IPS-20b (cell line): ENCODE measurements at regions not wholly inside any gene's neighbourhood (a gene's known extent, or its start where the extent isn't known, plus 50 kb on each side); places are given as distances from the start of the nearest gene placed in this dataset.

Experiments used
- H3K27ac ChIP-seq: one replicate; pipeline ENCODE4 v1.5.1; 2013; ENCODE audit warnings: low read length
- H3K27me3 ChIP-seq: 2 replicates; pipeline ENCODE4 v1.6.1; 2013; ENCODE audit warnings: mild to moderate bottlenecking, low read length, inconsistent platforms; ENCODE audit not compliant: insufficient read depth
- H3K36me3 ChIP-seq: 2 replicates; pipeline ENCODE4 v1.6.1; 2013; ENCODE audit warnings: low read depth, mild to moderate bottlenecking, inconsistent platforms, low read length, moderate library complexity; ENCODE audit not compliant: insufficient read depth
- H3K4me1 ChIP-seq: 2 replicates; pipeline ENCODE4 v1.6.1; 2013; ENCODE audit warnings: mild to moderate bottlenecking, control low read depth, inconsistent platforms, low read length, moderate library complexity; ENCODE audit not compliant: insufficient read depth
- H3K4me3 ChIP-seq: 2 replicates; pipeline ENCODE4 v1.5.1; 2013; ENCODE audit warnings: mild to moderate bottlenecking, low read length, inconsistent platforms
- H3K9ac ChIP-seq: 2 replicates; pipeline ENCODE4 v1.6.1; 2013; ENCODE audit warnings: low read depth, mild to moderate bottlenecking, inconsistent platforms, low read length, moderate library complexity
- H3K9me3 ChIP-seq: 2 replicates; pipeline ENCODE4 v1.6.1; 2013; ENCODE audit warnings: mild to moderate bottlenecking, low read depth, low read length, inconsistent platforms; ENCODE audit not compliant: insufficient read depth

DNA sequence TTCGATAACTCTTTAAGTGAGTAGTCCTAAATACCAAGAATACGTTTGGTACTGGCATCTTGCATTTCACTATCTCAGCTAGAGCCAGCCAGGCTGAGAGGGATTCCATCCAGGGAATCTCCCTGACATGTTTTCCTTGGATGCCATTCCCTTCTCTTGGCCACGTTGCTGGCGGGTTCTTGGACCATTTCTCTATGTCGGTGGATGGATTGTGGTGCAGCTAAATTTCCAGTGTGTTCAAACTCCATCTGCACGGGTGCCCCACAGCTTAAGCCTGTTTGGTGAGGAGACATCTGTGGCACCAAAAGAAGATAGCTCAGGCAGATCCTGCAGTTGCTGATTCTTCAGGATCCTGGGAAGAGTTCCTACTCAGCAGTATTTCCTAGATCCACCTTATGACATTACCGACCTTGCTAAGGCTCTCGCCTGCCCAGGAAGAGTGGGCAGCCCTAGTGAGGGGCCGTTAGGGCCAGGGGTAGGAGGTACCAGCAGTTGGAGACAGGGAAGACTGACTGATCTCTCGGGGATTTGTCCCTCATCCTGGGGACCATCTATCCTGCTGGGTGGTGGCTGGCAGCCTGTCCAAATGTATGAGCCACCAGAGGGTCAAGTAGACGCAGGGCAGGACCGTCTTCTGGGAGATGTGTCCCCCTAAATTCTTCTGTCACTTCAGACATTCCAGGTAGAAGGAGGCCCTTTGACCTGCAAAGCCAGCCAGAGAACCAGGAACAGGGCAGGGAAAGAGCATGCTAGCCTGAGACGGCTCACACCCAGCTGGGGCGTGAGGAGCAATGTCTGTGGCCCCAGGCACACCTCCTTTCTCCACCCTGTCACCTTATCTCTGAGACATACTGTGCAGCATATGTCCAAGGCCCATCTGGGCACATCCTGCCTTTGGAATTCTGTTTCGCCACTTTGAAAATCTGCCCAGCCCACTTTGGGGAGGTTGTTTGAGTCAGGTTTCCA lies 72.6 kb upstream of the CAPRIN2 start:
- H3K27me3 ChIP-seq, result peaks cover 31% of the 10 kb centered on the region
- H3K4me3 ChIP-seq, result no peak overlapping the region
- H3K9me3 ChIP-seq, result no peaks in the 10 kb centered on the region; the same call in 1 of the 2 replicates
- no peak overlapping the region for H3K27ac ChIP-seq
- no peaks in the 10 kb centered on the region for H3K36me3 ChIP-seq
- no peaks in the 10 kb centered on the region for H3K4me1 ChIP-seq
- H3K9ac ChIP-seq, result no peak overlapping the region

DNA sequence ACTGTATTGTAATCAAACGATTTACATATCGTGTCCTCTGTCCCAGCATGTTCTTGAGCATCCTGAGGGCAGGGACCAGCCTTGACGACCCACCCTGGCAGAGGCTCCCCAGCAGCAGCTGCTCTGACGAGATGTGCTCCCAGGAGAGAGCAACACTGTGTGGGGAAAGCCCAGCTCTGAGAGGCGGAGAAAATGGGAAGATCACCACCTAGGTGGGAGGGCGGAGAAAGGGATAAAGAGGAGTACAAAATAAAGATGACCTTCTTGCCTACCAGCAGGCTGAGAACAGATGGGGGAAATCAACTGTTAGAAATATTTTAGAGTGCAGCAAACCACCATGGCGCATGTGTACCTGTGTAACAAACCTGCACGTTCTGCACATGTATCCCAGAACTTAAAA lies 71.5 kb upstream of the CAPRIN2 start:
- peaks cover 41% of the 10 kb centered on the region for H3K27me3 ChIP-seq
- H3K36me3 ChIP-seq, result no peaks in the 10 kb centered on the region
- H3K27ac ChIP-seq, result no peak overlapping the region
- H3K4me1 ChIP-seq, result no peaks in the 10 kb centered on the region
- no peak overlapping the region for H3K9ac ChIP-seq
- no peaks in the 10 kb centered on the region for H3K9me3 ChIP-seq
- H3K4me3 ChIP-seq, result no peak overlapping the region

DNA sequence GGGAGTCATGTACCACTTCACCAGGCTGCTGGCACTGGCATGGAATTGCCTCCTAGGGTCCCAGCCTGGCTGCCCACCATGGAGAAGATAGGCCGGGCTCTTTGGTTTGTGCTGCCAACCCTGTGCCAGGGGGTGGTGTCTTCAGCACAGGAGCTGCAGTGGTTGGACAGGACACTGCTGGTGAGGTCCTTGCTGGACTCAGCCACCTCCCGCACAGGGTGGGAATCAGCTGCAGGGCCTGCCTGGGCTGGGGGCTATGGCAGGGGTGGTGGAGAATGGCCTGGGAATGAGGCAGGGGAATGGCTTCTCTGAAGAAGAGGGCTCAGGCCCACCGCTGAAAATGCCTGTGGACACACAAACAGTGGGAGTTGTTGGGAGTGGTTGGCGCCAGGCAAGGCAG lies 70.6 kb upstream of the CAPRIN2 start:
- Histone ChIP-seq H3K4me1 (peaks cover 4% of the 10 kb centered on the region; the same call in 1 of the 2 replicates), H3K9me3 (no peaks in the 10 kb centered on the region), H3K27ac (no peak overlapping the region), H3K9ac (no peak overlapping the region), H3K36me3 (no peaks in the 10 kb centered on the region), H3K4me3 (no peak overlapping the region), H3K27me3 (peaks cover 44% of the 10 kb centered on the region)

DNA sequence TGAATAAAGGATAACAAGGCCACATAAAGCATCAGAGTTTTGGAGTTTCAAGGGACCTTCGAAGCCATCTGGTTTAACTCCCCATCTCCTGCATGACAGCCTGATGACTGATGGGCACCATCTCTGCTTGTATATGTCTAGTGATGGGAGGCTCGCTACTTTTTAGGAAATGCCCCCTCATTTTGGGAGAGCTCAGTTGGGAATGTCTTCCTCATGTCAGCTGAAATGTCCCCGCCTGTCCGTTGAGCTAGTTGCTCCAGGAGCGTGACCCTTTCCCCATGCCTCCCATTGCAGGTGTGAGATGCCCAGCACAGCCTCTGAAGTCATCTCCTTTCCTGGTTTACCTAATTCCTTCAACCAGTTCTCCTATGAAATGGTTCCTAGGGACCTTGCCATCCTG lies 69.6 kb upstream of the CAPRIN2 start:
- H3K9ac ChIP-seq, result no peak overlapping the region
- H3K27ac ChIP-seq, result no peak overlapping the region
- no peak overlapping the region for H3K4me3 ChIP-seq
- no peaks in the 10 kb centered on the region for H3K9me3 ChIP-seq
- H3K36me3 ChIP-seq, result no peaks in the 10 kb centered on the region
- H3K27me3 ChIP-seq, result peaks cover 44% of the 10 kb centered on the region
- H3K4me1 ChIP-seq, result peaks cover 4% of the 10 kb centered on the region; the same call in 1 of the 2 replicates

DNA sequence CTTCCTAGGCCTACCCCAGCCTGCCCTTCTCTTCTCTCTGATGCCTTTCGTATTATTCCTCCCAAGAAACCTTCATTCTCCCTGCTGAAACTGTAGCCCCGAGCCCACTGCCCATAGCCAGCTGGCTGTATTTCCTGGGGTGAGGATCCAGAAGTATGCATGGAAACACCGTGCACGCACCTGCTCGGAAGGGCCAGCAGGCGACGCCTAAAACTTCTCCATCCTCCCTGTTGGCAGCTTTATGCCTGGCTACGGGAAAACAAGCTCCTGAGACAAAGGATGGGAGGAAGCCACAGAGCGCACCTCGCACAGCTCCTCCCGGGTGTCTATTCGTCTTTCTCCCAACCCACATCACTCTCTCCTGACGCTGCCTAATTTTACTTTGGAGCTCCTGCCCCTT lies 69.0 kb upstream of the CAPRIN2 start:
- Histone ChIP-seq H3K4me1 (peaks cover 4% of the 10 kb centered on the region; the same call in 1 of the 2 replicates), H3K27me3 (peaks cover 44% of the 10 kb centered on the region), H3K27ac (no peak overlapping the region), H3K4me3 (peak overlapping the region; percentile 75; the same call in 1 of the 2 replicates), H3K36me3 (no peaks in the 10 kb centered on the region), H3K9me3 (no peaks in the 10 kb centered on the region), H3K9ac (no peak overlapping the region)

DNA sequence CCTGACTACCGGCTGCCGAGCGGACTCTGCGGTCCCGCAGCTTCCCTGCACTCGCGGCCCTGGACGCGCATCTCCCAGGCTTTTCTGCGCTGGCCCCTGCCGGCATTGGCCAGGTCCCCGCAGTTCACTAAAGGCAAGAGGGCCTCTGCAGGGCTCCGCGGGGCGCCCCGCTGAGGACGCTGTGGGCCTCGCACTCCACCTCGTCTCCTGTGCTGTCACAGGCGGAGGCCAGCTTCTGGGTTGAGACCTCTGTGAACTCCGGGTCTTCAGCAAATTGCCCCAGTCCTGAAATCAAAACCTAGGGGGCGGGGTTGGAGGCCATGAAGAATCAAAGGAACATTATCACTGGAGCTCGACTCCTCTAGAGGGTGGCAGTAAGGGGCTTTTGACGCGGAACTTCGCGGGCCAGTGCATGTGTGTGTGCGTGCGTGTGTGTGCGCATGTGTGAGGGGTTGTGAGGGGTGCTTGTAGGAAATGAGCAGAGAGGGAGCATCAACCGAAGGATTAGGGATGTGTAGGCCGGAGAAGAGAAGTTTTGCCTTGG lies 68.5 kb upstream of the CAPRIN2 start:
- H3K36me3 ChIP-seq, result no peaks in the 10 kb centered on the region
- peaks cover 4% of the 10 kb centered on the region; the same call in 1 of the 2 replicates for H3K4me1 ChIP-seq
- H3K9me3 ChIP-seq, result no peaks in the 10 kb centered on the region
- H3K27ac ChIP-seq, result no peak overlapping the region
- peak overlapping the region; percentile 55; the same call in 1 of the 2 replicates for H3K9ac ChIP-seq
- peak overlapping the region; percentile 75 for H3K4me3 ChIP-seq
- H3K27me3 ChIP-seq, result peaks cover 44% of the 10 kb centered on the region

DNA sequence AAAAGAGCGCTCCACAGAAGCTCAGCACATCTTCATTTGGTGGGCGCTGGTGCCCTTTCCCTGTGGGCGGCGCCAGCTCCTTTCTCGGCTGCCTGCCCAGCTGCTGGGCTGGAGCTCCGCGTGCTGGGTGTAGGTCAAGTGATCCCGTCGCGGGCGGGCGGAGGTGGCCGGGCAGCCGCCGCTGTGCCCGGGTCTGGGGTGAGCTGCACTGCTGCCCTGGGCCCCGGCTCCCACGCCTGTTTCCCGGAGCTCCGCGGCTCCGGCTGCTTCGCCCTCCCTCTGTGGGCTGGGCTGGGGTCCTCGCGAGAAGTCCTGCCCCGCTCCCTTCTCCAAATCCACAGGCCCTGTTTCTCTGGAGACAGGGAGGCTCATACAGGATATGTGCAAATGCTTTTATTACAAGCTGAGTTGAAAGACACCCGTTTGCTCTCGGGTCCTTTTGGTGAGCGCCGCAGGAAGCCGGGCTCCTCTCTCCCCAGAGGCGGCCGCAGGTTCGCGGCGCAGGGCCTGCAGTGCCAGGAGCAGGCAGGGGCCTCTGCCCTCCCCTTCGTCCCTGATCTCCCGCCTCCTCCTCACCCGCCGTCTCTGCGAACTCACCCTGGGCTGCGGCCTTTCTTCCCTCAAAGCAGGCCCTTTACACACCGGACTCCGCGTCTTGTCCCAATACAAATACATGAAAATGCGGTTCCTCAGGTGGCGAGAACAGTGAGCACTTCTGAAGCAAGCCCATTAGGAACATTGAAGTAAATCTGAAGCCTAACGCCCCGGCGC lies 67.8 kb upstream of the CAPRIN2 start:
- H3K27me3 ChIP-seq, result peaks cover 44% of the 10 kb centered on the region
- peaks cover 4% of the 10 kb centered on the region; the same call in 1 of the 2 replicates for H3K4me1 ChIP-seq
- no peaks in the 10 kb centered on the region for H3K36me3 ChIP-seq
- H3K4me3 ChIP-seq, result peak overlapping the region; percentile 75
- no peak overlapping the region for H3K27ac ChIP-seq
- no peaks in the 10 kb centered on the region for H3K9me3 ChIP-seq
- peak overlapping the region; percentile 55; the same call in 1 of the 2 replicates for H3K9ac ChIP-seq

DNA sequence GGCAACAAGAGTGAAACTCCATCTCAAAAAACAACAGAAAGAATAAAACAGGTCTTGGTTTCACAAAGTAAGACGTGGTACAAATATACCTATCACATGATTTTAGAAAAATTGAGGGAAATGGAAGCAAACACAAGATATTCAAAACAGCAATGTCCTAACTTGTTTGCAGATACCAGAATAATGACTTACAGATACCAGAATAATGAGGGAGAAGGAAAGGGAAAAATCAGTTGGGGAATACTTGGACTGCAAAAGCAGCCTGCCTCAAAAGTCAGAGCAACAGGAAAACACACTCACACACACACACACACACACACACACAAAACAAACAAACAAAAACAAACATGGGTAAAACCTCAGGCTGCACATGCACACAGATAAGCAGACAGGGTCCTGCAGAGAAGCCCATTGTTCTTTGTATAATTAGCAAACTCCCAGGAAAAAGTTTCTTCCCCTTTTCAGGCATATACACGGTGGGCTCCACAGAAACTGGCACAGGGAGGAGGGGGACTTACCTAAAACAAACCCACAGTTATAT lies 65.7 kb upstream of the CAPRIN2 start:
- Histone ChIP-seq H3K9me3 (no peaks in the 10 kb centered on the region), H3K4me1 (peaks cover 8% of the 10 kb centered on the region; the same call in 1 of the 2 replicates), H3K36me3 (no peaks in the 10 kb centered on the region), H3K27me3 (peaks cover 44% of the 10 kb centered on the region), H3K27ac (no peak overlapping the region), H3K4me3 (no peak overlapping the region), H3K9ac (no peak overlapping the region)

DNA sequence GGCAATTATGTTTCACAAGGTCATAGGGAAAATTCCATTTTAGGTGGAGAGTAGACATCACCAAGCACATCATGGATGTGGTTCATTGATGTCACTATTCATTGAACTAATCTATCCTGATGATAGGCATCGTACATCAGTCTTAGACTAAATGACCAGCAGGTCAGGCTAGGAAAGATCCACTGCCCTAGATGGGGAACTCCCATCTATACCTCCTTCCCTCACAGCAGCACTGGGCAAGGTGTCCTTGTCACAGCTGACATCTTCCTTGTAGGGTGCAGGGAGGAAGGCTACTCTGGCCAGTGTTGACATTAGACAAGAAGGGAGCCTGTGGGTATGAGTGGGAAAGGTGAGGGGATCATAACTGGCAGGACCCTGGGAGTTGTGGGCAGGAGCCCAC lies 63.8 kb upstream of the CAPRIN2 start:
- Histone ChIP-seq H3K27me3 (peaks cover 25% of the 10 kb centered on the region), H3K36me3 (no peaks in the 10 kb centered on the region), H3K27ac (no peak overlapping the region), H3K9me3 (no peaks in the 10 kb centered on the region), H3K9ac (no peak overlapping the region), H3K4me1 (peaks cover 8% of the 10 kb centered on the region; the same call in 1 of the 2 replicates), H3K4me3 (no peak overlapping the region)

DNA sequence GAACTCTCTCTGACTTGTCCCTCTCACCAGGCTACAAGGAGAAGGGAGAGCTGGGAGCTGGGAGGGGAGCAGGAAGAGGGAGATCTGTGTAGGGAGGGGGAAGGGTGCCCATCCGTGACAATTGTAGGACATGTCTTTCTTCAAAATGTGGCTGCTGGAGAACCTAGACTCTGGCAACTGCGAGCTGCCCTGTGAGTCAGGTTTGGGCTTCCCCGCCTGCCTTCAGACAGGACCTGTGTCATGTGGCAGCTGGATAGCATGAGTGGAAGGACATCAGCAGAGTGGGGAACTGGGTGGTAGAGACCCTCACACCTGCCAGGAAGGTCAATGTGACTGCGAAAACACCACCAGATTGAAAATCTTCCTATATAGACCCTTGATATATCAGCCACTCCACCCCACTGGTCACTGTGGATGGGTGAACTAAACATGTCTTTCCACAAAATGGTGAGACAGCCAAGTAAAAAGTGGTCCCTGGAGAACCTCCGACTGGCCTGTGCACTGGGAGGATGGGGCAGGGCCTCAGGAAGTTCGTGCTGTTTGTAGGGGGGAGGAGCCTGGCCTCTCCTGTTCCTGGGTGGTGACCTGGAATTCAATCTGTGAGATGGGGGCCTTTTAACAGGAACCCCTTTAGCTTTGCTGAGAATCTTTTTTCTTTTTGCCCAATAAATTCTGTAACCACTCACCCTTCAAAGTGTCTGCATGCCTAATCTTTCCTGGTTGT lies 62.2 kb upstream of the CAPRIN2 start:
- H3K9me3 ChIP-seq, result no peaks in the 10 kb centered on the region
- H3K27me3 ChIP-seq, result peaks cover 9% of the 10 kb centered on the region; the same call in 1 of the 2 replicates
- H3K4me1 ChIP-seq, result peaks cover 8% of the 10 kb centered on the region; the same call in 1 of the 2 replicates
- no peaks in the 10 kb centered on the region for H3K36me3 ChIP-seq
- H3K27ac ChIP-seq, result no peak overlapping the region
- no peak overlapping the region for H3K4me3 ChIP-seq
- H3K9ac ChIP-seq, result no peak overlapping the region

DNA sequence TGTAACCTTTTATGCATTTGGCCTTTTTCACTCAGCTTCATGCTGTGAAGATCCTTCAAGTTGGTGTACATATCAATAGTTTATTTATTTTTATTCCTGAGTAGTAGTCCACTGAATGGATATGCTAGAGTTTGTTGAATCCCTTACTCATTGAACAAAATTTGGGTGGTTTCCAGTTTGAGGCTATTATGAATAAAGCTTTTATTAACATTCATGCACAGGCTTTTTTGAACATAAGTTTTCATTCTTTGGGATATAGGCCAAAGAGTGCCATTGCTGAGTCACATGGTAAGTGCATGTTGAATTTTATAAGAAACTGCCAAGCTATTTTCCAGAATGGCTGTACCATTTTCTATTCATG lies 59.5 kb upstream of the CAPRIN2 start:
- no peaks in the 10 kb centered on the region for H3K9me3 ChIP-seq
- H3K36me3 ChIP-seq, result no peaks in the 10 kb centered on the region
- no peak overlapping the region for H3K4me3 ChIP-seq
- no peak overlapping the region for H3K9ac ChIP-seq
- H3K4me1 ChIP-seq, result peaks cover 4% of the 10 kb centered on the region; the same call in 1 of the 2 replicates
- no peak overlapping the region for H3K27ac ChIP-seq
- H3K27me3 ChIP-seq, result no peaks in the 10 kb centered on the region
